Caco-2 (cell line): ENCODE measurements at regions not wholly inside any gene's neighbourhood (a gene's known extent, or its start where the extent isn't known, plus 50 kb on each side); places are given as distances from the start of the nearest gene placed in this dataset.

Source experiments
- BruUV-seq: library from RNA; stranded (reverse); fragments of 400-500 nt; replicated peaks from 2 replicates; lab custom pipeline; 2021; lab: Mats Ljungman, UMichigan
- CTCF ChIA-PET: fragments of 300-600 bp; sonication (Branson Sonifier 250); formaldehyde crosslinking; loops from one replicate; lab custom pipeline; 2022; ENCODE audit warnings: antibody characterized with exemption; lab: Charles Lee
- POLR2A ChIA-PET: fragments of 300-600 bp; sonication (Branson Sonifier 250); formaldehyde crosslinking; loops from one replicate; lab custom pipeline; 2022; ENCODE audit warnings: antibody characterized with exemption; lab: Charles Lee
- DNase-seq, 2 experiments: peaks; one replicate each; pipeline versions ENCODE4 v3.0.0 to v3.0.0-alpha.2; 2020 to 2022
- H3K27me3 ChIP-seq: replicated peaks from 2 replicates; pipeline ENCODE4 v1.6.0; 2011; ENCODE audit warnings: low read length; ENCODE audit not compliant: control insufficient read depth, insufficient read depth
- H3K36me3 ChIP-seq: 2 replicates; pipeline ENCODE4 v1.5.1; 2011; ENCODE audit warnings: low read length; ENCODE audit not compliant: control insufficient read depth, insufficient read depth
- H3K4me1 ChIP-seq: fragments of 250-450 bp; sonication (Bioruptor Pico); 2 replicates; pipeline ENCODE4 v1.5.1; 2020; ENCODE audit warnings: mild to moderate bottlenecking
- H3K4me3 ChIP-seq: 2 replicates; pipeline ENCODE4 v1.5.1; 2011; ENCODE audit warnings: low read depth, mild to moderate bottlenecking, control low read depth, low read length
- H3K9me3 ChIP-seq: fragments of 250-450 bp; sonication (Bioruptor Pico); 2 replicates; pipeline ENCODE4 v1.5.1; 2020; ENCODE audit warnings: mild to moderate bottlenecking, moderate library complexity
- H3K27ac Mint-ChIP-seq: one replicate; pipeline ENCODE4 v1.8.0; 2022; ENCODE audit warnings: mixed read lengths; ENCODE audit not compliant: unreplicated experiment
- H3K27me3 Mint-ChIP-seq: one replicate; pipeline ENCODE4 v1.8.0; 2022; ENCODE audit warnings: mixed read lengths; ENCODE audit not compliant: insufficient read depth, unreplicated experiment
- H3K36me3 Mint-ChIP-seq: one replicate; pipeline ENCODE4 v1.8.0; 2022; ENCODE audit warnings: mild to moderate bottlenecking, mixed read lengths; ENCODE audit not compliant: insufficient read depth, unreplicated experiment
- H3K4me1 Mint-ChIP-seq: one replicate; pipeline ENCODE4 v1.8.0; 2022; ENCODE audit warnings: low read depth, mixed read lengths; ENCODE audit not compliant: unreplicated experiment
- H3K4me3 Mint-ChIP-seq: one replicate; pipeline ENCODE4 v1.8.0; 2022; ENCODE audit warnings: mild to moderate bottlenecking, moderate library complexity, mixed read lengths; ENCODE audit not compliant: unreplicated experiment
- H3K9me3 Mint-ChIP-seq: one replicate; pipeline ENCODE4 v1.8.0; 2022; ENCODE audit warnings: mixed read lengths; ENCODE audit not compliant: unreplicated experiment
- CTCF ChIP-seq, 2 experiments: fragments of 200-600 bp in 1 of 2; IDR thresholded peaks; 1 replicate in 1 of 2; 2 replicates in 1 of 2; pipeline versions ENCODE4 v1.5.1 to v1.8.0; 2011 to 2022; ENCODE audit warnings: antibody characterized with exemption in 1 of 2, control low read depth in 1 of 2, inconsistent platforms in 1 of 2, low read depth in 1 of 2, low read length in 1 of 2, mild to moderate bottlenecking in 1 of 2, moderate library complexity in 1 of 2; ENCODE audit not compliant: insufficient read depth in 1 of 2, severe bottlenecking in 1 of 2, unreplicated experiment in 1 of 2
- intact Hi-C: fragments of 100-400 bp; cut with micrococcal nuclease; formaldehyde crosslinking; loops from one replicate; pipeline ENCODE4 v1.10.0; 2022; ENCODE audit not compliant: unreplicated experiment

DNA sequence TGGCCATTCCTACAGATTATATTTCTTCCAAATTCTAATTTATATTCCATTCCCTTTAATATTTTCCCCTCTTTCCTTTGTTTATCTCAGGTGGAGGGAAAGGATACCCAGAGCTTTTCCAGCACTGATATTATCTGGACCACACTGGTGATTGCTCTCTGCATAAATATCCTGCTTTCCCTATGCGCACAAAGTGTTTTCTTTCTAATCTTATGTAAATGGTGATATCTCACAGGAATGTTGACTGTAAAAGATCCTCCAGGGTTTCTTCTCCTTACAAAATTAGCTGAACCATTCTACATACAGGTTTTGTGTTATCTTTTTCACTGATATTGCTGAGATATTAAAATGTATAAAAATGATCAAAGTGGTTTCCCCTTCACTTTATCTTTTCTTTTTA is 59.1 kb upstream of the GALNT13 start:
- DNase-seq: peak in 1 of 2 experiments; percentile 5
- Mint-ChIP-seq H3K4me3 (no peak overlapping the region), H3K9me3 (no peaks in the 10 kb centered on the region), H3K27me3 (no peaks in the 10 kb centered on the region), H3K27ac (no peak overlapping the region), H3K36me3 (no peaks in the 10 kb centered on the region), H3K4me1 (peaks cover 6% of the 10 kb centered on the region)
- Histone ChIP-seq H3K27me3 (no peaks in the 10 kb centered on the region), H3K36me3 (no peaks in the 10 kb centered on the region), H3K4me1 (peaks cover 6% of the 10 kb centered on the region), H3K4me3 (no peak overlapping the region), H3K9me3 (no peaks in the 10 kb centered on the region)
- no TSS peak for BruUV-seq
- ChIA-PET CTCF (no interaction called here), POLR2A (no interaction called here)
- TF ChIP-seq CTCF (IDR thresholded peaks at IDR 0.05; ENCODE audit: insufficient read depth in 1 of 2, low read depth in 1 of 2, low read length in 1 of 2, severe bottlenecking in 1 of 2, unreplicated experiment in 1 of 2): no peak
- intact Hi-C loops: no loop called here

GRCh38 chr2:153818242-153818641 is 53.5 kb upstream of the GALNT13 start:
- no peaks in the 10 kb centered on the region for H3K27me3 ChIP-seq
- H3K4me3 Mint-ChIP-seq: no peak overlapping the region
- no peaks in the 10 kb centered on the region for H3K4me1 Mint-ChIP-seq

GRCh38 chr2:153819074-153819473 is 52.6 kb upstream of the GALNT13 start:
- intact Hi-C loops: loop anchor here (1.0 to 2.0 kb wide), 3 partner anchors 32 to 101 kb away; no protein-coding TSS in a partner anchor
- Mint-ChIP-seq H3K36me3 (no peaks in the 10 kb centered on the region), H3K9me3 (no peaks in the 10 kb centered on the region), H3K4me1 (no peaks in the 10 kb centered on the region), H3K27me3 (no peaks in the 10 kb centered on the region), H3K27ac (no peak overlapping the region), H3K4me3 (no peak overlapping the region)
- Histone ChIP-seq H3K4me1 (no peaks in the 10 kb centered on the region), H3K36me3 (no peaks in the 10 kb centered on the region), H3K9me3 (no peaks in the 10 kb centered on the region), H3K27me3 (no peaks in the 10 kb centered on the region), H3K4me3 (no peak overlapping the region)
- BruUV-seq: no TSS peak
- CTCF ChIA-PET: no interaction called here
- POLR2A ChIA-PET: no interaction called here
- no peak for DNase-seq
- no peak for TF ChIP-seq CTCF (IDR thresholded peaks at IDR 0.05; ENCODE audit: insufficient read depth in 1 of 2, low read depth in 1 of 2, low read length in 1 of 2, severe bottlenecking in 1 of 2, unreplicated experiment in 1 of 2)

More at GRCh38 chr2:153818242-153818641, 53.5 kb upstream of the GALNT13 start:
- Histone ChIP-seq H3K4me3 (no peak overlapping the region), H3K9me3 (no peaks in the 10 kb centered on the region), H3K4me1 (peaks cover 2% of the 10 kb centered on the region), H3K36me3 (no peaks in the 10 kb centered on the region)
- POLR2A ChIA-PET: no interaction called here
- Mint-ChIP-seq H3K27ac (no peak overlapping the region), H3K27me3 (no peaks in the 10 kb centered on the region), H3K9me3 (no peaks in the 10 kb centered on the region), H3K36me3 (no peaks in the 10 kb centered on the region)
- TF ChIP-seq CTCF (IDR thresholded peaks at IDR 0.05; ENCODE audit: insufficient read depth in 1 of 2, low read depth in 1 of 2, low read length in 1 of 2, severe bottlenecking in 1 of 2, unreplicated experiment in 1 of 2): no peak
- DNase-seq: no peak
- CTCF ChIA-PET: no interaction called here
- no TSS peak for BruUV-seq
- intact Hi-C loops: loop anchor here (2.0 kb wide), 1 partner anchor 31 kb away; no protein-coding TSS in a partner anchor
